Liver (tissue), 8 donors: ENCODE measurements at regions not wholly inside any gene's neighbourhood (a gene's known extent, or its start where the extent isn't known, plus 50 kb on each side); places are given as distances from the start of the nearest gene placed in this dataset.

Experiments used
- DNase-seq: peaks from one replicate; pipeline ENCODE4 v3.0.0-alpha.2; 2017; ENCODE audit warnings: low spot score
- H3K27ac ChIP-seq, 2 donors: one replicate each; pipeline ENCODE4 v1.7.0; 2013; ENCODE audit warnings: inconsistent platforms in 2 of 2, low read length in 2 of 2, control low read depth in 1 of 2, low read depth in 1 of 2, mild to moderate bottlenecking in 1 of 2
- H3K27me3 ChIP-seq, 4 donors: one replicate each; pipeline versions ENCODE4 v1.6.1 to v1.7.0; 2013; ENCODE audit warnings: low read length in 3 of 4, inconsistent platforms in 1 of 4, mild to moderate bottlenecking in 1 of 4, moderate library complexity in 1 of 4; ENCODE audit not compliant: control insufficient read depth in 4 of 4, insufficient read depth in 4 of 4
- H3K36me3 ChIP-seq, 4 donors: one replicate each; pipeline versions ENCODE4 v1.6.1 to v1.7.0; 2013; ENCODE audit warnings: low read length in 3 of 4, mild to moderate bottlenecking in 3 of 4, low read depth in 1 of 4, moderate library complexity in 1 of 4; ENCODE audit not compliant: control insufficient read depth in 4 of 4, insufficient read depth in 3 of 4
- H3K4me1 ChIP-seq, 4 donors: one replicate each; pipeline versions ENCODE4 v1.6.1 to v1.7.0; 2013; ENCODE audit warnings: low read length in 3 of 4, mild to moderate bottlenecking in 3 of 4, moderate library complexity in 1 of 4; ENCODE audit not compliant: control insufficient read depth in 4 of 4, insufficient read depth in 4 of 4
- H3K4me3 ChIP-seq, 3 donors: one replicate each; pipeline versions ENCODE4 v1.6.1 to v1.7.0; 2013; ENCODE audit warnings: low read length in 3 of 3, control low read depth in 1 of 3, low read depth in 1 of 3, mild to moderate bottlenecking in 1 of 3
- H3K9ac ChIP-seq, 2 donors: one replicate each; pipeline ENCODE4 v1.7.0; 2013; ENCODE audit warnings: low read length in 2 of 2, mild to moderate bottlenecking in 2 of 2, moderate library complexity in 2 of 2, control low read depth in 1 of 2, low read depth in 1 of 2
- H3K9me3 ChIP-seq, 4 donors: one replicate each; pipeline versions ENCODE4 v1.6.1 to v1.7.0; 2013; ENCODE audit warnings: low read length in 3 of 4; ENCODE audit not compliant: control insufficient read depth in 4 of 4
- ATF3 ChIP-seq: IDR thresholded peaks from 2 replicates; pipeline ENCODE4 v1.6.1; 2016; ENCODE audit warnings: antibody characterized with exemption
- CTCF ChIP-seq: fragments of 150-350 bp; IDR thresholded peaks from 2 replicates; pipeline ENCODE4 v1.5.1; 2017; ENCODE audit warnings: improper control_type of control experiment, low read depth, low read length; ENCODE audit not compliant: missing input control
- EGR1 ChIP-seq, 2 donors: IDR thresholded peaks; 2 replicates each; pipeline ENCODE4 v1.6.1; 2016 to 2018; ENCODE audit warnings: antibody characterized with exemption in 2 of 2, low read depth in 2 of 2
- FOXA1 ChIP-seq: IDR thresholded peaks from 2 replicates; pipeline ENCODE4 v1.6.1; 2016; ENCODE audit warnings: antibody characterized with exemption
- FOXA2 ChIP-seq: IDR thresholded peaks from 2 replicates; pipeline ENCODE4 v1.6.1; 2016; ENCODE audit warnings: antibody characterized with exemption
- GABPA ChIP-seq, 2 donors: IDR thresholded peaks in 1 of 2; conservative IDR thresholded peaks in 1 of 2; 2 replicates each; pipeline ENCODE4 v1.6.1; 2016; ENCODE audit warnings: antibody characterized with exemption in 2 of 2, mild to moderate bottlenecking in 1 of 2, moderate library complexity in 1 of 2
- HNF4A ChIP-seq, 2 donors: conservative IDR thresholded peaks; 2 replicates each; pipeline ENCODE4 v1.6.1; 2016; ENCODE audit warnings: antibody characterized with exemption in 2 of 2, mild to moderate bottlenecking in 2 of 2
- HNF4G ChIP-seq: IDR thresholded peaks from 2 replicates; pipeline ENCODE4 v1.6.1; 2016; ENCODE audit warnings: antibody characterized with exemption
- JUND ChIP-seq, 2 donors: IDR thresholded peaks; 2 replicates each; pipeline ENCODE4 v1.6.1; 2016; ENCODE audit warnings: antibody characterized with exemption in 2 of 2
- MAX ChIP-seq: IDR thresholded peaks from 2 replicates; pipeline ENCODE4 v1.6.1; 2016; ENCODE audit warnings: antibody characterized with exemption
- NR2F2 ChIP-seq: IDR thresholded peaks from 2 replicates; pipeline ENCODE4 v1.6.1; 2016; ENCODE audit warnings: antibody characterized with exemption
- RAD21 ChIP-seq, 2 donors: IDR thresholded peaks; 2 replicates each; pipeline ENCODE4 v1.6.1; 2016; ENCODE audit warnings: antibody characterized with exemption in 2 of 2, mild to moderate bottlenecking in 2 of 2
- REST ChIP-seq: IDR thresholded peaks from 2 replicates; pipeline ENCODE4 v1.6.1; 2016; ENCODE audit warnings: antibody characterized with exemption, mild to moderate bottlenecking
- RXRA ChIP-seq, 2 donors: IDR thresholded peaks; 2 replicates each; pipeline ENCODE4 v1.6.1; 2017 to 2018; ENCODE audit warnings: antibody characterized with exemption in 2 of 2, mild to moderate bottlenecking in 1 of 2
- SP1 ChIP-seq: IDR thresholded peaks from 2 replicates; pipeline ENCODE4 v1.6.1; 2018; ENCODE audit warnings: antibody characterized with exemption, mild to moderate bottlenecking
- TAF1 ChIP-seq: conservative IDR thresholded peaks from 2 replicates; pipeline ENCODE4 v1.6.1; 2016; ENCODE audit warnings: antibody characterized with exemption, mild to moderate bottlenecking
- YY1 ChIP-seq: IDR thresholded peaks from 2 replicates; pipeline ENCODE4 v1.6.1; 2016; ENCODE audit warnings: antibody characterized with exemption, mild to moderate bottlenecking
- ZBTB33 ChIP-seq: IDR thresholded peaks from 2 replicates; pipeline ENCODE4 v1.6.1; 2016; ENCODE audit warnings: antibody characterized with exemption
- WGBS: extraction: QIAGEN DNeasy Blood & Tissue Kit; methylation state at CpG from one replicate; pipeline ENCODE4 v1.1.7; 2013; 5-methylcytosine and 5-hydroxymethylcytosine counted together
- donor health status: healthy.
- donor health status: healthy.
- donor health status: healthy.
- donor health status: healthy.
- donor health status: healthy.

- H3K27me3 ChIP-seq, result no peaks in the 10 kb centered on the region
- no peaks in the 10 kb centered on the region for H3K36me3 ChIP-seq
- H3K9me3 ChIP-seq, result no peaks in the 10 kb centered on the region
- no peak overlapping the region for H3K9ac ChIP-seq
- H3K4me3 ChIP-seq, result no peak overlapping the region
- 76% methylated on average over 2 of the region's 2 CpGs for WGBS
- no peak for DNase-seq
- H3K4me1 ChIP-seq, result no peaks in the 10 kb centered on the region
- H3K27ac ChIP-seq, result no peak overlapping the region
- TF ChIP-seq FOXA1 (no peak), FOXA2 (no peak), GABPA (IDR thresholded peaks at IDR 0.05 in 1 of 2, conservative IDR thresholded peaks at IDR 0.05 in 1 of 2) (no peak)
Observed at GRCh38 chr4:182018691-182019090, 224.5 kb upstream of the TENM3 start.

GRCh38 chr4:182019148-182019652 lies 224.0 kb upstream of the TENM3 start:
- no peak for DNase-seq
- Histone ChIP-seq H3K36me3 (no peaks in the 10 kb centered on the region), H3K9me3 (no peaks in the 10 kb centered on the region), H3K4me3 (no peak overlapping the region), H3K27ac (no peak overlapping the region), H3K4me1 (no peaks in the 10 kb centered on the region), H3K27me3 (no peaks in the 10 kb centered on the region), H3K9ac (no peak overlapping the region)
- 55% methylated on average over 5 of the region's 5 CpGs for WGBS
- TF ChIP-seq RAD21 (IDR thresholded peaks at IDR 0.05) (no peak), TAF1 (no peak), GABPA (IDR thresholded peaks at IDR 0.05 in 1 of 2, conservative IDR thresholded peaks at IDR 0.05 in 1 of 2) (no peak), HNF4A (conservative IDR thresholded peaks at IDR 0.05) (no peak), HNF4G (no peak), NR2F2 (no peak)

GRCh38 chr4:182022909-182023308 lies 220.3 kb upstream of the TENM3 start:
- no peaks in the 10 kb centered on the region for H3K4me1 ChIP-seq
- H3K4me3 ChIP-seq, result no peak overlapping the region
- 30% methylated on average over 5 of the region's 5 CpGs for WGBS
- H3K9ac ChIP-seq, result no peak overlapping the region
- H3K9me3 ChIP-seq, result peaks cover 0 to 9% (median 1%) of the 10 kb centered on the region in 4 donors
- H3K27ac ChIP-seq, result no peak overlapping the region
- no peaks in the 10 kb centered on the region for H3K27me3 ChIP-seq
- no peaks in the 10 kb centered on the region for H3K36me3 ChIP-seq
- TF ChIP-seq YY1 (no peak), CTCF (no peak), ATF3 (no peak), HNF4A (conservative IDR thresholded peaks at IDR 0.05) (no peak), MAX (no peak), GABPA (IDR thresholded peaks at IDR 0.05 in 1 of 2, conservative IDR thresholded peaks at IDR 0.05 in 1 of 2) (no peak), REST (no peak), SP1 (no peak), ZBTB33 (no peak), FOXA1 (no peak), NR2F2 (no peak), EGR1 (IDR thresholded peaks at IDR 0.05; ENCODE audit: low read depth in 2 of 2) (no peak), HNF4G (no peak), RXRA (IDR thresholded peaks at IDR 0.05) (no peak), FOXA2 (no peak), JUND (IDR thresholded peaks at IDR 0.05) (no peak), RAD21 (IDR thresholded peaks at IDR 0.05) (no peak), TAF1 (no peak)
- no peak for DNase-seq
